H1 (cell line): ENCODE measurements at regions not wholly inside any gene's neighbourhood (a gene's known extent, or its start where the extent isn't known, plus 50 kb on each side); places are given as distances from the start of the nearest gene placed in this dataset.

Experiments used
- CTCF ChIA-PET: fragments of 300-600 bp; sonication (Branson Sonifier 250); formaldehyde crosslinking; loops from one replicate; lab custom pipeline; 2021; ENCODE audit not compliant: partially characterized antibody; lab: Charles Lee
- POLR2A ChIA-PET: fragments of 300-600 bp; sonication (Branson Sonifier 250); formaldehyde crosslinking; loops from one replicate; lab custom pipeline; 2021; ENCODE audit warnings: inconsistent platforms; ENCODE audit not compliant: partially characterized antibody; lab: Charles Lee
- DNase-seq, 2 experiments: peaks; one replicate each; pipeline versions ENCODE4 v3.0.0 to v3.0.0-alpha.2; 2010 to 2022; ENCODE audit warnings: low spot score in 2 of 2, low read depth in 1 of 2, mixed read lengths in 1 of 2
- FAIRE-seq: peaks from 2 replicates; lab custom pipeline; 2011; peaks lifted over from hg19 to GRCh38; lab: Jason Lieb, UNC
- H2AFZ ChIP-seq: 2 replicates; pipeline ENCODE4 v1.8.1; 2012; ENCODE audit warnings: low read length, inconsistent platforms
- H2AK5ac ChIP-seq: 2 replicates; pipeline ENCODE4 v1.6.1; 2013; ENCODE audit warnings: low read depth, low read length
- H2BK120ac ChIP-seq: replicated peaks from 2 replicates; pipeline ENCODE3; 2013; ENCODE audit warnings: low read depth, low read length, inconsistent platforms
- H2BK12ac ChIP-seq: 2 replicates; pipeline ENCODE4 v1.6.1; 2013; ENCODE audit warnings: low read depth, low read length
- H2BK15ac ChIP-seq: 2 replicates; pipeline ENCODE4 v1.6.1; 2013; ENCODE audit warnings: low read length
- H2BK20ac ChIP-seq: 2 replicates; pipeline ENCODE4 v1.6.1; 2013; ENCODE audit warnings: low read length
- H2BK5ac ChIP-seq: 2 replicates; pipeline ENCODE4 v1.6.1; 2013; ENCODE audit warnings: low read depth, low read length
- H3K14ac ChIP-seq: 2 replicates; pipeline ENCODE4 v1.6.1; 2013; ENCODE audit warnings: inconsistent platforms; ENCODE audit not compliant: insufficient read length
- H3K18ac ChIP-seq: 2 replicates; pipeline ENCODE4 v1.6.1; 2013; ENCODE audit warnings: low read length; ENCODE audit errors: extremely low read depth
- H3K23ac ChIP-seq: 2 replicates; pipeline ENCODE4 v1.6.1; 2013; ENCODE audit warnings: inconsistent platforms; ENCODE audit not compliant: insufficient read length
- H3K23me2 ChIP-seq: 2 replicates; pipeline ENCODE4 v1.6.1; 2013; ENCODE audit warnings: low read depth, low read length
- H3K27ac ChIP-seq: 2 replicates; pipeline ENCODE4 v1.6.1; 2011; ENCODE audit warnings: low read depth, low read length, inconsistent platforms
- H3K27me3 ChIP-seq, 4 experiments: replicated peaks in 1 of 4; 1 replicate in 1 of 4; 2 replicates in 3 of 4; pipeline versions ENCODE4 v1.6.1 to v1.8.1; 2011 to 2013; ENCODE audit warnings: low read length in 3 of 4, mild to moderate bottlenecking in 3 of 4, inconsistent platforms in 2 of 4, mixed read lengths in 2 of 4, moderate library complexity in 1 of 4; ENCODE audit not compliant: control insufficient read depth in 3 of 4, insufficient read depth in 3 of 4; ENCODE audit errors: extremely low read depth in 1 of 4
- H3K36me3 ChIP-seq, 4 experiments: 2 replicates each; pipeline versions ENCODE4 v1.6.1 to v1.8.1; 2011 to 2013; ENCODE audit warnings: mild to moderate bottlenecking in 4 of 4, low read length in 3 of 4, moderate library complexity in 2 of 4, control low read depth in 1 of 4, inconsistent platforms in 1 of 4; ENCODE audit not compliant: insufficient read depth in 4 of 4, control insufficient read depth in 2 of 4
- H3K4ac ChIP-seq: replicated peaks from 2 replicates; pipeline ENCODE3; 2013; ENCODE audit warnings: low read length, low read depth, mixed read lengths, inconsistent platforms; ENCODE audit not compliant: insufficient read length
- H3K4me1 ChIP-seq, 4 experiments: replicated peaks in 1 of 4; 1 replicate in 1 of 4; 2 replicates in 3 of 4; pipeline versions ENCODE4 v1.6.1 to v1.8.1; 2011 to 2013; ENCODE audit warnings: low read length in 3 of 4, inconsistent platforms in 2 of 4, mixed read lengths in 1 of 4; ENCODE audit not compliant: insufficient read depth in 4 of 4, control insufficient read depth in 3 of 4
- H3K4me2 ChIP-seq, 2 experiments: 2 replicates each; pipeline versions ENCODE4 v1.6.1 to v1.8.1; 2011 to 2013; ENCODE audit warnings: low read depth in 2 of 2, low read length in 2 of 2, control low read depth in 1 of 2, inconsistent platforms in 1 of 2, mild to moderate bottlenecking in 1 of 2; ENCODE audit not compliant: insufficient read depth in 1 of 2
- H3K4me3 ChIP-seq, 4 experiments: fragments of 200-600, 300-600 bp in 1 of 4; sonication (generic), shearing (Covaris generic), sonication (Bioruptor Twin) in 1 of 4; 2 replicates each; pipeline versions ENCODE4 v1.5.1 to v1.8.1; 2011 to 2016; ENCODE audit warnings: low read length in 4 of 4, low read depth in 3 of 4, control low read depth in 2 of 4, inconsistent platforms in 2 of 4, mild to moderate bottlenecking in 2 of 4, mixed read lengths in 1 of 4, moderate library complexity in 1 of 4; ENCODE audit not compliant: insufficient read depth in 2 of 4; ENCODE audit errors: extremely low read depth in 1 of 4
- H3K56ac ChIP-seq: replicated peaks from 2 replicates; pipeline ENCODE3; 2013; ENCODE audit warnings: low read depth, mild to moderate bottlenecking, mixed read lengths, low read length, inconsistent platforms; ENCODE audit not compliant: insufficient read length
- H3K79me1 ChIP-seq: 2 replicates; pipeline ENCODE4 v1.6.1; 2013; ENCODE audit warnings: low read depth, low read length, control low read depth
- H3K79me2 ChIP-seq, 2 experiments: 2 replicates each; pipeline versions ENCODE4 v1.6.1 to v1.8.1; 2012 to 2013; ENCODE audit warnings: low read length in 2 of 2, mild to moderate bottlenecking in 2 of 2, inconsistent platforms in 1 of 2; ENCODE audit not compliant: insufficient read depth in 2 of 2, control insufficient read depth in 1 of 2
- H3K9ac ChIP-seq, 4 experiments: replicated peaks in 1 of 4; 1 replicate in 1 of 4; 2 replicates in 3 of 4; pipeline versions ENCODE4 v1.6.1 to v1.8.1; 2011 to 2013; ENCODE audit warnings: low read depth in 3 of 4, low read length in 3 of 4, control low read depth in 2 of 4, mild to moderate bottlenecking in 2 of 4, moderate library complexity in 2 of 4, inconsistent platforms in 1 of 4; ENCODE audit errors: extremely low read depth in 1 of 4
- H3K9me3 ChIP-seq, 2 experiments: 2 replicates each; pipeline versions ENCODE4 v1.6.1 to v1.8.1; 2012 to 2013; ENCODE audit warnings: mild to moderate bottlenecking in 2 of 2, moderate library complexity in 2 of 2, control low read depth in 1 of 2, inconsistent platforms in 1 of 2, low read depth in 1 of 2, low read length in 1 of 2, mixed read lengths in 1 of 2; ENCODE audit not compliant: insufficient read depth in 2 of 2
- H4K20me1 ChIP-seq, 2 experiments: replicated peaks in 1 of 2; 2 replicates each; pipeline versions ENCODE3 to v1.8.1; 2011 to 2013; ENCODE audit warnings: inconsistent platforms in 2 of 2, low read length in 2 of 2, mild to moderate bottlenecking in 1 of 2; ENCODE audit not compliant: insufficient read depth in 2 of 2, control insufficient read depth in 1 of 2
- H4K5ac ChIP-seq: 2 replicates; pipeline ENCODE4 v1.6.1; 2013; ENCODE audit warnings: low read length, low read depth, mixed read lengths, inconsistent platforms; ENCODE audit not compliant: insufficient read length
- H4K8ac ChIP-seq: 2 replicates; pipeline ENCODE4 v1.8.0; 2013; ENCODE audit warnings: mild to moderate bottlenecking, moderate library complexity, low read length, inconsistent platforms; ENCODE audit not compliant: insufficient read depth; ENCODE audit errors: extremely low read depth
- H4K91ac ChIP-seq: replicated peaks from 2 replicates; pipeline ENCODE3; 2013; ENCODE audit warnings: low read length, mixed read lengths, inconsistent platforms; ENCODE audit not compliant: insufficient read length
- WGBS, 2 experiments: shearing (Covaris generic) in 1 of 2; methylation state at CpG; one replicate each; pipeline versions ENCODE4 v1.1.6 to v1.1.7; 2013 to 2015; ENCODE audit warnings: low lambda C conversion rate in 2 of 2, mixed read lengths in 2 of 2, inconsistent platforms in 1 of 2, low coverage in 1 of 2, missing lambda C conversion rate in 1 of 2; ENCODE audit not compliant: insufficient replicate concordance in 2 of 2, insufficient coverage in 1 of 2, insufficient read length in 1 of 2; ENCODE audit errors: extremely low coverage in 1 of 2, missing lambda C conversion rate in 1 of 2; 5-methylcytosine and 5-hydroxymethylcytosine counted together
- TF ChIP-seq, protein P1 (sequence below): IDR thresholded peaks from 2 replicates; pipeline ENCODE4 v1.6.1; 2012; ENCODE audit warnings: low read length, inconsistent platforms

GRCh38 chr6:140059947-140060346, 685.5 kb upstream of the CITED2 start:
- Histone ChIP-seq H3K18ac (no peak overlapping the region), H4K8ac (no peak overlapping the region), H3K4me2 (no peak overlapping the region), H3K9me3 (peaks cover 0 to 2% of the 10 kb centered on the region in 2 experiments; a peak in 1 of 4 replicates), H3K79me2 (no peaks in the 10 kb centered on the region), H3K9ac (no peak overlapping the region), H3K4me1 (no peaks in the 10 kb centered on the region), H3K4me3 (no peak overlapping the region), H3K4ac (no peak overlapping the region), H2BK15ac (no peak overlapping the region), H2BK5ac (no peak overlapping the region), H3K14ac (no peak overlapping the region), H3K23ac (no peak overlapping the region), H2AFZ (no peak overlapping the region), H4K5ac (no peak overlapping the region), H4K20me1 (no peaks in the 10 kb centered on the region), H3K27me3 (no peaks in the 10 kb centered on the region), H2BK12ac (no peak overlapping the region), H3K36me3 (no peaks in the 10 kb centered on the region), H2BK20ac (0 out of 2 replicates have a peak overlapping the region, but pooled peaks have one; percentile 22), H3K27ac (no peak overlapping the region), H3K23me2 (no peaks in the 10 kb centered on the region), H3K79me1 (no peaks in the 10 kb centered on the region), H4K91ac (no peak overlapping the region), H2BK120ac (no peak overlapping the region), H3K56ac (no peak overlapping the region), H2AK5ac (no peak overlapping the region)
- POLR2A ChIA-PET = no interaction called here
- TF ChIP-seq, protein P1, sequence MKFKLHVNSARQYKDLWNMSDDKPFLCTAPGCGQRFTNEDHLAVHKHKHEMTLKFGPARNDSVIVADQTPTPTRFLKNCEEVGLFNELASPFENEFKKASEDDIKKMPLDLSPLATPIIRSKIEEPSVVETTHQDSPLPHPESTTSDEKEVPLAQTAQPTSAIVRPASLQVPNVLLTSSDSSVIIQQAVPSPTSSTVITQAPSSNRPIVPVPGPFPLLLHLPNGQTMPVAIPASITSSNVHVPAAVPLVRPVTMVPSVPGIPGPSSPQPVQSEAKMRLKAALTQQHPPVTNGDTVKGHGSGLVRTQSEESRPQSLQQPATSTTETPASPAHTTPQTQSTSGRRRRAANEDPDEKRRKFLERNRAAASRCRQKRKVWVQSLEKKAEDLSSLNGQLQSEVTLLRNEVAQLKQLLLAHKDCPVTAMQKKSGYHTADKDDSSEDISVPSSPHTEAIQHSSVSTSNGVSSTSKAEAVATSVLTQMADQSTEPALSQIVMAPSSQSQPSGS = no peak
- CTCF ChIA-PET = interaction anchor here (0.6 kb wide), 1 partner anchor 869 kb away, joined by 5 read pairs; no protein-coding TSS in a partner anchor
- no peak for FAIRE-seq
- DNase-seq = no peak
- WGBS, 2 experiments = 96% methylated on average over 1 of the region's 1 CpG; no CpG with 5 or more reads in 1 of the 2 experiments
